ENCODE measurements at regions not wholly inside any gene's neighbourhood (a gene's known extent, or its start where the extent isn't known, plus 50 kb on each side); places are given as distances from the start of the nearest gene placed in this dataset.

DNA sequence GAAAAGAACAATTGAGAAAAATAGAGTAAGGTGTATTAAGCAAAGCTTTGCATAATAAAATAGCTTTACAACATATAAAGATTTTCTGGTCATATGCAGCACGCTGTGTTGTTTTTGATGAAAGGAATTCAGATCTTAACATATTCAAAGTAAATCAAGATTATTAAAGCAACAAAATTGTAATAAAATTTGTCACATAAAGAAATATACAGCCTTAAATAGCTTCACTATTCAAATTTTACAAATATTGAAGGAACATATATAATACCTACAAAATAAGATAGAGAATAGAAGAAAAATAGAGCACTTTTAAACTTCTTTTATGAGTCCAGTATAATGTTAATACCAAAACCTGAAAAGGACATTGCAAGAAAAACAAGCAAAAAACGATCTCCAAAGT is 749.1 kb upstream of the POT1 start:
- TF ChIP-seq, protein P1, sequence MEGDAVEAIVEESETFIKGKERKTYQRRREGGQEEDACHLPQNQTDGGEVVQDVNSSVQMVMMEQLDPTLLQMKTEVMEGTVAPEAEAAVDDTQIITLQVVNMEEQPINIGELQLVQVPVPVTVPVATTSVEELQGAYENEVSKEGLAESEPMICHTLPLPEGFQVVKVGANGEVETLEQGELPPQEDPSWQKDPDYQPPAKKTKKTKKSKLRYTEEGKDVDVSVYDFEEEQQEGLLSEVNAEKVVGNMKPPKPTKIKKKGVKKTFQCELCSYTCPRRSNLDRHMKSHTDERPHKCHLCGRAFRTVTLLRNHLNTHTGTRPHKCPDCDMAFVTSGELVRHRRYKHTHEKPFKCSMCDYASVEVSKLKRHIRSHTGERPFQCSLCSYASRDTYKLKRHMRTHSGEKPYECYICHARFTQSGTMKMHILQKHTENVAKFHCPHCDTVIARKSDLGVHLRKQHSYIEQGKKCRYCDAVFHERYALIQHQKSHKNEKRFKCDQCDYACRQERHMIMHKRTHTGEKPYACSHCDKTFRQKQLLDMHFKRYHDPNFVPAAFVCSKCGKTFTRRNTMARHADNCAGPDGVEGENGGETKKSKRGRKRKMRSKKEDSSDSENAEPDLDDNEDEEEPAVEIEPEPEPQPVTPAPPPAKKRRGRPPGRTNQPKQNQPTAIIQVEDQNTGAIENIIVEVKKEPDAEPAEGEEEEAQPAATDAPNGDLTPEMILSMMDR (IDR thresholded peaks at IDR 0.05): no peak
- Histone ChIP-seq H3K4me1 (no peaks in the 10 kb centered on the region), H3K27me3 (no peaks in the 10 kb centered on the region), H3K4me3 (no peak overlapping the region), H3K36me3 (no peaks in the 10 kb centered on the region), H3K27ac (no peak overlapping the region), H3K9me3 (no peaks in the 10 kb centered on the region)
- intact Hi-C loops (cut with DNase I): loop anchor here in 1 of 2 donors (10.0 kb wide), 1 partner anchor 614 kb away; no protein-coding TSS in a partner anchor
- no peak for DNase-seq
- no peak for ATAC-seq

DNA sequence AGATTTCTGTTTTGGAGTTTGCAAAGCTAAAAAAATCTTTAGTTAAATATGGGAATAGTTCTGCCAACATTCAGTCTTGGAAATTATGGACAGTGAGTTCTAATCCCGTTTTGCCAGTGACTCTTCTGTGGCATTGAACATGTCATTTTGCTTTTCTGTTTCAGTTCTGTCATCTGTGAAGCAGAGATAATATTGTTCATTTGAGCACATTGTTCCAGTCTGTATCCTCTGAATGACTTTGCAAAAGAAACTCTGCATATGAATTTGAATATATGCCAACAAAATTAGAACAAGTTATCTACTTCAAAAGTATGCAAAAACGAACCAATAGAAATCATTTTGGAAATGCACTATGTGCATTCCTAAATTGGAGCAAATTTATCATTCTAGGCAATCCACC is 746.0 kb upstream of the POT1 start:
- no peak for ATAC-seq
- intact Hi-C loops (cut with DNase I): loop anchor here in 1 of 2 donors (10.0 kb wide), 1 partner anchor 611 kb away; no protein-coding TSS in a partner anchor

DNA sequence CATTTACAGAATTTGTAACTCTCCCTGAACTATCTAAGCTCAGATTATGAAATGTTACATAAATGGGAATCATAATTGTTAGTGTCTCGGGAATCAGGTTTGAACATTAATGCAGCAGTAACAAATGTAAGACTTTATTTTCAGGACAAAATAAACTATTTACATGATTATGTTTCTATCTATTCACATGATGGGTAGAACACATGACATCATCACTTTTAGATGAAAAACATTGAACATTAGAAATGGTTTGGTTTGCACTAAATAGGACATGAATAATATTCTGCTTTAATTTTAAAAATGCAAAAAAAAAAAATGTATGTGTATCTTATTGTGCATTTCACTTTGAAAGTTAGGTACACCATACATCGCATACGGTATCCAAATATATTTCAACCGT is 745.5 kb upstream of the POT1 start:
- TF ChIP-seq, protein P1 (IDR thresholded peaks at IDR 0.05): no peak
- Histone ChIP-seq H3K9me3 (no peaks in the 10 kb centered on the region), H3K4me3 (no peak overlapping the region), H3K4me1 (no peaks in the 10 kb centered on the region), H3K27me3 (no peaks in the 10 kb centered on the region), H3K27ac (no peak overlapping the region), H3K36me3 (no peaks in the 10 kb centered on the region)
- intact Hi-C loops (cut with DNase I): loop anchor here in 1 of 2 donors (10.0 kb wide), 1 partner anchor 610 kb away; no protein-coding TSS in a partner anchor
- no peak for DNase-seq
- no peak for ATAC-seq

More for the DNA sequence above, 746.0 kb upstream of the POT1 start:
- TF ChIP-seq, protein P1 (IDR thresholded peaks at IDR 0.05): no peak
- H3K9me3 ChIP-seq: no peaks in the 10 kb centered on the region
- H3K4me1 ChIP-seq: no peaks in the 10 kb centered on the region
- no peak for DNase-seq
- no peaks in the 10 kb centered on the region for H3K27me3 ChIP-seq
- H3K27ac ChIP-seq: no peak overlapping the region
- H3K4me3 ChIP-seq: no peak overlapping the region
- H3K36me3 ChIP-seq: no peaks in the 10 kb centered on the region

DNA sequence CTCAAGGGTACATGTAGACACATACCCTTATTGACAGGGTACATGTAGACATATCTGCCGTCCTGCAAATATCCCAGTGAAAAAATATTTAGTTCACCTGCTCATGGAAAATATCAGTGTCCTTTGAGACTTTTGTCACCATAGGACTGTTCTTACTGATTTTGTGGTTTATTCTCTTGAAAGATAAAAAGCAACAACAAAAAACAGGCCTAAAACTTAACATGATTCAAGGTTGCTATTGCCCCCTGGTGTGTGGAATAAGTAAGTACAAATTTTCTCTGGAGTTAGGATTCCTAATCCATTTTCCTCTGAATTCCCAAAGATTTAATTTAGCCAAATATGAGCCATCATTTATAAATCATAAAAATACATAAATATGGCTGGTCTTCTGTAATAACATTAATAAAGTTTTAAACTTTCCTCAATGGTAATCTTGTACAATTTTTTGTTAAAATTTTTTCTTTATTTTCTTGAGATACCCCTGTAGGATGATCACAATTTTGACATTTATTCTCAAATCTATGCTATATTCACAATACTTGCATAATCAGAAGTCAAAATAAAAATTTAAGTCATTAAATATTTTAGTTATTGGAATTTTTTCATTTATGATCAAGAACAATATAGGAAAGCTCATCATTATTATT is 741.4 kb upstream of the POT1 start:
- Histone ChIP-seq H3K27me3 (no peaks in the 10 kb centered on the region), H3K9me3 (no peaks in the 10 kb centered on the region), H3K36me3 (no peaks in the 10 kb centered on the region), H3K4me1 (no peaks in the 10 kb centered on the region), H3K4me3 (no peak overlapping the region), H3K27ac (no peak overlapping the region)
- intact Hi-C loops (cut with DNase I): loop anchor here in 1 of 2 donors (10.0 kb wide), 1 partner anchor 606 kb away; no protein-coding TSS in a partner anchor
- DNase-seq (peak in 2 of 4 donors; percentile 9 to 19), ATAC-seq (no peak)
- TF ChIP-seq, protein P1 (IDR thresholded peaks at IDR 0.05): peak in 1 of 2 donors; percentile 52

DNA sequence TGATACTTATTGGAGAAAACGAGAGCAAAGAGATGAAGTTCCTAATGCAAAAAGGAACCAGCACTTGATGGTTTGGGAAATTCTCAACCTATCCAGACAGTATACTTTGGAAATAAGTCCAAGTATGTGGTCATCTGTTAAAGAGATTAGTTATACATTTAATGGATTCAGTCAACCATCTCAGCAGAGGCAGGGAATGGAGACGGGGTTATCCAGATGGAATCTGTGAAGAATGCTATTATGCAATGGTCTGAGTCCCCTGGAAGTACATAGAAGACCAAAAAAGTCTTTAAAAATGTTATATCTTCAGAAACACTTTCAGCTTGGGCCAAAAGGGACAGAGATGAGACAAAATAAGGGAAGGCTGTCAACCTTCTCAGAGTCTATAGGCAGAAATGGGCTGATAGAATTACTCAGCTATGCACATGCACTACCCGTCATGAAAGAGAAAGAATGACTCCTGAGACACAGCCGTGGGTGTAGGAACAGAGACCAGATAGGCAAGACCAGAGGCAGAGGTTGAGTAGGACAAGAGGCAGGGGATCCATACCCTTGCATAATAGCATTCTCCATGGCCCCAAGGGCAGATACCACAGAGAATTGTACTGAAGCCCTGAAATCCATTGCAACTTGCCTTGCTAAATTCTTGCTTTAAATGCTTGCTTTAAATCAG is 738.8 kb upstream of the POT1 start:
- ATAC-seq (no peak), DNase-seq (no peak)
- H3K4me1 ChIP-seq: no peaks in the 10 kb centered on the region
- H3K36me3 ChIP-seq: no peaks in the 10 kb centered on the region
- intact Hi-C loops (cut with DNase I): no loop called here
- H3K27ac ChIP-seq: no peak overlapping the region
- no peaks in the 10 kb centered on the region for H3K9me3 ChIP-seq
- TF ChIP-seq, protein P1 (IDR thresholded peaks at IDR 0.05): no peak
- no peaks in the 10 kb centered on the region for H3K27me3 ChIP-seq
- no peak overlapping the region for H3K4me3 ChIP-seq
